Activated T-helper 17 cell treated with anti-CD3 and anti-CD28 coated beads, Interleukin-2, amount 50 U/mL, for 72 hours (primary cell): ENCODE measurements at regions not wholly inside any gene's neighbourhood (a gene's known extent, or its start where the extent isn't known, plus 50 kb on each side); places are given as distances from the start of the nearest gene placed in this dataset.

Experiments used
- ATAC-seq: fragments of 150-1000 bp; cut with Tn5 transposase; replicated peaks from 2 replicates; pipeline ENCODE4 v1.10.0; 2021; ENCODE audit warnings: mild to moderate bottlenecking, moderate library complexity
- H3K27ac Mint-ChIP-seq: one replicate; pipeline ENCODE4 v1.8.0; 2022; ENCODE audit warnings: mixed read lengths
- H3K27me3 Mint-ChIP-seq: one replicate; pipeline ENCODE4 v1.8.0; 2022; ENCODE audit warnings: mixed read lengths
- H3K36me3 Mint-ChIP-seq: one replicate; pipeline ENCODE4 v1.8.0; 2022; ENCODE audit warnings: low read depth, mild to moderate bottlenecking, mixed read lengths
- H3K4me1 Mint-ChIP-seq: one replicate; pipeline ENCODE4 v1.8.0; 2022; ENCODE audit warnings: mixed read lengths
- H3K4me3 Mint-ChIP-seq: one replicate; pipeline ENCODE4 v1.8.0; 2022; ENCODE audit warnings: mild to moderate bottlenecking, mixed read lengths
- H3K9me3 Mint-ChIP-seq: one replicate; pipeline ENCODE4 v1.8.0; 2022; ENCODE audit warnings: mixed read lengths

- Mint-ChIP-seq H3K4me3 (no peak overlapping the region), H3K36me3 (no peaks in the 10 kb centered on the region), H3K4me1 (no peaks in the 10 kb centered on the region), H3K27me3 (no peaks in the 10 kb centered on the region), H3K9me3 (peaks cover 16% of the 10 kb centered on the region), H3K27ac (no peak overlapping the region)
- ATAC-seq, result no peak
Measured at GRCh38 chr7:49400891-49401550, 372.4 kb upstream of the VWC2 start.

- no peak overlapping the region for H3K27ac Mint-ChIP-seq
- no peak for ATAC-seq
- peaks cover 10% of the 10 kb centered on the region for H3K9me3 Mint-ChIP-seq
- H3K4me1 Mint-ChIP-seq, result no peaks in the 10 kb centered on the region
- H3K36me3 Mint-ChIP-seq, result no peaks in the 10 kb centered on the region
- H3K27me3 Mint-ChIP-seq, result no peaks in the 10 kb centered on the region
- no peak overlapping the region for H3K4me3 Mint-ChIP-seq
Measured at GRCh38 chr7:49403844-49404243, 369.6 kb upstream of the VWC2 start.

- H3K4me3 Mint-ChIP-seq, result no peak overlapping the region
- no peaks in the 10 kb centered on the region for H3K36me3 Mint-ChIP-seq
- no peaks in the 10 kb centered on the region for H3K4me1 Mint-ChIP-seq
- peaks cover 2% of the 10 kb centered on the region for H3K9me3 Mint-ChIP-seq
- no peak overlapping the region for H3K27ac Mint-ChIP-seq
- no peaks in the 10 kb centered on the region for H3K27me3 Mint-ChIP-seq
- no peak for ATAC-seq
Measured at GRCh38 chr7:49407205-49407604, 366.2 kb upstream of the VWC2 start.

- no peak for ATAC-seq
- no peaks in the 10 kb centered on the region for H3K36me3 Mint-ChIP-seq
- no peaks in the 10 kb centered on the region for H3K27me3 Mint-ChIP-seq
- H3K4me3 Mint-ChIP-seq, result no peak overlapping the region
- H3K9me3 Mint-ChIP-seq, result peaks cover 11% of the 10 kb centered on the region
- no peak overlapping the region for H3K27ac Mint-ChIP-seq
- no peaks in the 10 kb centered on the region for H3K4me1 Mint-ChIP-seq
Measured at GRCh38 chr7:49417034-49417433, 356.4 kb upstream of the VWC2 start.

GRCh38 chr7:49418963-49419362, 354.5 kb upstream of the VWC2 start:
- Mint-ChIP-seq H3K9me3 (peaks cover 12% of the 10 kb centered on the region), H3K4me1 (no peaks in the 10 kb centered on the region), H3K27ac (no peak overlapping the region), H3K27me3 (no peaks in the 10 kb centered on the region), H3K4me3 (no peak overlapping the region), H3K36me3 (no peaks in the 10 kb centered on the region)
- no peak for ATAC-seq

- peaks cover 7% of the 10 kb centered on the region for H3K9me3 Mint-ChIP-seq
- H3K4me3 Mint-ChIP-seq, result no peak overlapping the region
Measured at GRCh38 chr7:49422564-49422963, 350.9 kb upstream of the VWC2 start.

GRCh38 chr7:49424109-49424508, 349.3 kb upstream of the VWC2 start:
- Mint-ChIP-seq H3K9me3 (peaks cover 7% of the 10 kb centered on the region), H3K4me1 (no peaks in the 10 kb centered on the region), H3K36me3 (no peaks in the 10 kb centered on the region), H3K27me3 (no peaks in the 10 kb centered on the region), H3K4me3 (no peak overlapping the region), H3K27ac (no peak overlapping the region)
- ATAC-seq, result no peak

More at GRCh38 chr7:49422564-49422963, 350.9 kb upstream of the VWC2 start:
- H3K27ac Mint-ChIP-seq, result no peak overlapping the region
- no peaks in the 10 kb centered on the region for H3K36me3 Mint-ChIP-seq
- no peaks in the 10 kb centered on the region for H3K4me1 Mint-ChIP-seq
- no peaks in the 10 kb centered on the region for H3K27me3 Mint-ChIP-seq
- no peak for ATAC-seq

GRCh38 chr7:49425277-49425818, 348.1 kb upstream of the VWC2 start:
- Mint-ChIP-seq H3K4me1 (no peaks in the 10 kb centered on the region), H3K9me3 (peaks cover 7% of the 10 kb centered on the region), H3K4me3 (no peak overlapping the region), H3K36me3 (no peaks in the 10 kb centered on the region), H3K27ac (no peak overlapping the region), H3K27me3 (no peaks in the 10 kb centered on the region)
- no peak for ATAC-seq

GRCh38 chr7:49432254-49432653, 341.2 kb upstream of the VWC2 start:
- no peaks in the 10 kb centered on the region for H3K9me3 Mint-ChIP-seq
- ATAC-seq, result no peak
- no peak overlapping the region for H3K27ac Mint-ChIP-seq
- H3K36me3 Mint-ChIP-seq, result no peaks in the 10 kb centered on the region
- H3K4me1 Mint-ChIP-seq, result no peaks in the 10 kb centered on the region
- H3K4me3 Mint-ChIP-seq, result no peak overlapping the region
- no peaks in the 10 kb centered on the region for H3K27me3 Mint-ChIP-seq

- no peaks in the 10 kb centered on the region for H3K9me3 Mint-ChIP-seq
- no peaks in the 10 kb centered on the region for H3K36me3 Mint-ChIP-seq
- H3K27me3 Mint-ChIP-seq, result no peaks in the 10 kb centered on the region
Measured at GRCh38 chr7:49433794-49434193, 339.6 kb upstream of the VWC2 start.

GRCh38 chr7:49434846-49435245, 338.6 kb upstream of the VWC2 start:
- no peaks in the 10 kb centered on the region for H3K36me3 Mint-ChIP-seq
- H3K4me3 Mint-ChIP-seq, result no peak overlapping the region
- no peaks in the 10 kb centered on the region for H3K27me3 Mint-ChIP-seq
- H3K9me3 Mint-ChIP-seq, result no peaks in the 10 kb centered on the region
- no peak overlapping the region for H3K27ac Mint-ChIP-seq
- no peak for ATAC-seq
- H3K4me1 Mint-ChIP-seq, result no peaks in the 10 kb centered on the region

More at GRCh38 chr7:49433794-49434193, 339.6 kb upstream of the VWC2 start:
- H3K27ac Mint-ChIP-seq, result no peak overlapping the region
- no peak for ATAC-seq
- H3K4me1 Mint-ChIP-seq, result no peaks in the 10 kb centered on the region
- H3K4me3 Mint-ChIP-seq, result no peak overlapping the region

- Mint-ChIP-seq H3K4me1 (no peaks in the 10 kb centered on the region), H3K27ac (no peak overlapping the region), H3K27me3 (no peaks in the 10 kb centered on the region), H3K4me3 (no peak overlapping the region), H3K9me3 (no peaks in the 10 kb centered on the region), H3K36me3 (no peaks in the 10 kb centered on the region)
- ATAC-seq, result no peak
Measured at GRCh38 chr7:49438281-49438680, 335.2 kb upstream of the VWC2 start.

GRCh38 chr7:49443515-49443914, 329.9 kb upstream of the VWC2 start:
- no peak for ATAC-seq
- H3K36me3 Mint-ChIP-seq, result no peaks in the 10 kb centered on the region
- H3K27ac Mint-ChIP-seq, result no peak overlapping the region
- H3K4me1 Mint-ChIP-seq, result no peaks in the 10 kb centered on the region
- H3K9me3 Mint-ChIP-seq, result no peaks in the 10 kb centered on the region
- no peak overlapping the region for H3K4me3 Mint-ChIP-seq
- H3K27me3 Mint-ChIP-seq, result no peaks in the 10 kb centered on the region

GRCh38 chr7:49453486-49453885, 320.0 kb upstream of the VWC2 start:
- H3K4me1 Mint-ChIP-seq, result no peaks in the 10 kb centered on the region
- H3K4me3 Mint-ChIP-seq, result no peak overlapping the region
- peaks cover 21% of the 10 kb centered on the region for H3K9me3 Mint-ChIP-seq
- no peaks in the 10 kb centered on the region for H3K27me3 Mint-ChIP-seq
- no peak overlapping the region for H3K27ac Mint-ChIP-seq
- no peaks in the 10 kb centered on the region for H3K36me3 Mint-ChIP-seq
- no peak for ATAC-seq

- Mint-ChIP-seq H3K27ac (no peak overlapping the region), H3K36me3 (no peaks in the 10 kb centered on the region), H3K4me1 (no peaks in the 10 kb centered on the region), H3K4me3 (no peak overlapping the region), H3K27me3 (no peaks in the 10 kb centered on the region), H3K9me3 (peaks cover 10% of the 10 kb centered on the region)
- no peak for ATAC-seq
Measured at GRCh38 chr7:49479441-49479840, 294.0 kb upstream of the VWC2 start.
